Germinal center (tissue), 1 donor: ENCODE measurements at regions not wholly inside any gene's neighbourhood (a gene's known extent, or its start where the extent isn't known, plus 50 kb on each side); places are given as distances from the start of the nearest gene placed in this dataset.

Source experiments
- DNase-seq: peaks from one replicate; pipeline ENCODE4 v3.0.0; 2012; ENCODE audit warnings: mixed read lengths, low spot score

DNA sequence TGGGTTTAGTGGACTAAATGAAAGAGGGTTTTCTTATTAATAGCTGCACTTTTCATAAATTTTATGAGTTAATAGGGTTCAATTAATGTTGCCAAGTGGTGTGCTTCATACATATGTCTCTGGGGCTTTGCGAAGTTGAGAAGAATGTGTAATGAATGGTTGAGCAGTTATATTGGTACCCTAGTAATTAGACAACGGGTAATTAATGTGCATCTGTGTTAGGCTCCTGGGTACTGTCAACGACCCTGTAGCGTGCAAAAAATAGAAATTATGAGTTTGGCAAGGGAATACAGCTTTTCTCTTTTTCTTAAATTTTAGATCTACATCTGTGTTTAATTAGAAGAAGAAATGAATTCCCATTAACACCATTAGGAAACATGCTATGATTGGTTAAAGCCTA is 1027.7 kb downstream of the ARAP2 start:
- no peak for DNase-seq

DNA sequence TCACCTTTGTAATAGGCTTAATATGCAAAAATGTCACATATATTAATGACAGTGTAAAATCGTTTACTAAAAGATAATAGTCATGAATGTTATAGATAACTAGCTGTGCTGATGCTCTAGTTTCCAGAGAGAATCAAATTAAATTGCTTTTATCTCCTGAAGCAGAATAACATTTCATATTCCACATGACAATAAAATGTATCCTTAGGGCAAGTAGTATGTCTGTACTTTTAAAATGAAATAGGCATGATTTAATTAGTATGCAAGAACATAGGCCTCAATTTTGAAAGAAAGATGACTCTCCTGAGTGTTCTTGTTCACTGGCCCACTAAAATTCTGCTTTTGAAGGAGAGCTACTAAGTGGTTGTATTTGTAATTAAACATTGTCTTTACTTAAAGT is 1027.0 kb downstream of the ARAP2 start:
- DNase-seq: no peak

DNA sequence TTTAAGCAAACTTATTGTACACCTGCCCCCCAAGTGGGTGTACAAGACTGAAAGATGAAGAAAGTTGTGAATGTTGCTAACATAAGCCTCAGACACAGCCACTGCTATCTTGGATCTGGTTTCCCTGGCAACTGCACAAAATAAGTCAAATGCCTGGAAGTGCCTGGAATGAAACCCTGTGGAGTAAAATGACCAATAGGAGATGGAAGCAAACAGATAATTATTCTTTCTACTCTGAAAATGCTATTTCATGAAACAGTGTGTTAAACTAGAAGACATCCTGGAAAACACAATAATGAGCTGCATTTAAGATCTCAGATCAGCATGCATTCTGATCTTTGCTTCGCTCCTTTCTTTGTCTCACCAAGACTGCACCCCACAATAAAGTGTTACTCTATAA is 1016.0 kb downstream of the ARAP2 start:
- no peak for DNase-seq

DNA sequence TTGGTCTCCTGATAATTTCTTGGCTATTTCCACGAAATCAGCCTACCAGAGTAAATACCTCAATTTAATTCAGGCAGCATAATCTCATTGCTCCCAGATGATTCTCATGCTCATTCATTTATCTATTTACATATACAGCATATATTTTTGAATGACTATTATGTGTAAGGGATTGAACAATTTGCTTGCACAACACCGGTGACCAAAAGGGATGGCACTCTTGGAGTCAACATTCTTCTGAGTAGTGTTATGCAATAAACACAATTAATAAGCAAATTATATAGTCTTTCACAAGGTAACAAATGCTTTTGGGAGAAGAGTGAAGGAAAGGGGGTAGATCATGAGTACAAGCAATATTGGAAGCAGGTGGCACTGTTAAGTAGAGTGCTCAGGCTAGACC is 1015.3 kb downstream of the ARAP2 start:
- no peak for DNase-seq

DNA sequence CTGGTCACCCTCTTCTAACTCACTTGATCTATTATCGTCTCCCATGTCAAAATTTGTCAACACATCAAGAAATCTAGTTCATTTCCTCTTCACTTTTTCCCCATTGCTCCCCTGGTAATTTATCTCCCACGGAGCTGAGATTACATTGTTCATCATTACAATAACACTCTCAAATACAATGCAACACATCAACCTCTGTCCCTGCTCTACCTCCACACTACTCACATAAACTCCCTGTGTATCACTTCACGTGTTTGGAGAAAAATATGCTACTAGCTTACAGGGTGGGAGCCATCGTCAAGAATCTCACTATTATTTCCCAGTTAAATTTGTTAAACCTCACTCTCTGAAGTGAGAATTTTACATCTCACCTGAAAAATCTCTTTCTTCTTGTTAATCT is 1006.4 kb downstream of the ARAP2 start:
- no peak for DNase-seq

DNA sequence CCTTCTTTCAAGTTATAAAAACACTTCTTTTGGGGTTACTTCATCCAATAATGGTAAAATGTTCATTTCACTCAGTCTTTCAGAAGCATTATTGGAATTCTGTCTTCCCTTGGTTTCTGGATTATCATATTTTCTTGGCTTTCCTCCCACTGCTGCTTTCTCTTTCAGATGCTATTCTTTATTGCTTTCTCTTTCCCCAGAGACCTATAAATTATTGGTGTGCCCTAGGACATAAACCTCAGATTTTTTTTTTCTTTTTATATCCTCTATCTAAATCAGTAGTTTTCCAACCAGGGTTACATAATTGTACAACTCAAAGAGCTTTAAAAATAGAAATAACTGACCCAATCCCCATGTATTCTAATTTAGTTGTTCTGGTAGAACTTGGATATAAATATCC is 1005.5 kb downstream of the ARAP2 start:
- DNase-seq: no peak

DNA sequence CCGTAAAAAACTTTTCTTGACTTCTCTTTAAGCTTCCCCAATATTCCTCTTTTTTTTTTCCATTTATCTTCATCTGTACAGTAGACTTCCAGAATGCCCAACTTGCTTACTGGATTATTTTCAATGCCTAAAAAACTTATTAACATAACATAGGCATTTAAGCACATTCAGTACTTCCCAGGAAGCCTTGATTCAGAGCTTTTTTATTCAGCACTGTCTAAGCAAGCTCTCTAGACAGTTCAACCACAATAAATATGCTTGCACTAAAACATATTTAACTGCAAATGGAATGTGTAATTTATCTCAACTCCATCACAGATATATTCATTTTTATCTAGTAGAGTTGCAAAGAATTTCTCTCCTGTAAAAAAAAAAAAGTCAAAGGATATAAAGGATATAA is 997.8 kb downstream of the ARAP2 start:
- DNase-seq: no peak

DNA sequence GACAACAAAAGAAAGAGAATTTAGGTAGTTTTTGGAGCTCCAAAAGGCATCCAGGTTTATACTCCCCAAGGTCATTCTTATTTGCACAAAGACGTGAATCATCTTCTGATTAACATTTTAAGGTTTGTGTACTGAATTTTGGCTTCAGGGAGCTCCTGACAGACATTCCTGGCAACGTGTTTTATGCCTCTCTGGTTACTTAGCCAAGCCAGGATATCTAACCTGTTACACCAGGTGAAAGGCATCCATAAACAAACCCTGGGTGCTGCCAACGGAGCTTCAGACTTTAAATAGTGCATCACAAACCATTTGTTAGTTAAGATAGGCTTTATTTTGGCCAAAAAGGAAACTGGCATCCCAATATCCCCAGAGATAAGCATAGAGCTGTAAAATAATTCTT is 997.3 kb downstream of the ARAP2 start:
- DNase-seq: no peak

DNA sequence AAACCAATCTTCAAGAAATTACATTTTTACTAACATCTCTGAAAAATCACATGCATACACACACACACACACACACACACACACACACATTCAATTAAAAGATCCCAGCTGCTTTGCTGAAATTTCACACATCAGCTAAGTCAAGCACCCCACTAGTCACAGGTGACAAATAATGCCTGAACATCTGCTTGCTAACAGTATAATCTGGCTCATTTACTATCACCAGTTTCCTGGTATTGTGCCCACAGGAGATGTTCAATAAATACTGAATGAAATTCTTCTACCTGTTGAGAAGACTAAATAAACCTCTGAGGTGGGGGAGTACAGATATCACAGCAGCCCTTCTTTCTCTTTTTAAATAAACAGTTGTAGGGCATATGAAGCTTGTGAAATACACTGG is 994.0 kb downstream of the ARAP2 start:
- DNase-seq: no peak

DNA sequence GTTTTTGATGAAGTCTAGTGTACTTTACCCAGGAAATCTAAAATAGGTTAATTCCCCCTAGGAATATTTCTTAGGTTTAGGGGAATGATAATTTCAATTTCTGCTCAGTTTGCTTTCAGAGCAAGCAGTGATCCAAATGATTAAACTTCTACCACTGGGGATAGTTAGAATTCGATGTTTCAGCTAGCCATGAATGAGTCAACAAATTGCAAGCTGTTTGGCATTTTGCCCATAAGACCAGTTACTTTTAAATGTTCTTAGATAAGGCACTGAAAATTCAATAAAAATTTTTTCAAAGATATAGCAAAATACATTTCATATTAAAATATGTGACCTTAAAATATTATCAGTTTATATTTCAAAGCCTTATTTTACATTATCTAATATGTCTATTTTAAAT is 993.6 kb downstream of the ARAP2 start:
- DNase-seq: no peak

DNA sequence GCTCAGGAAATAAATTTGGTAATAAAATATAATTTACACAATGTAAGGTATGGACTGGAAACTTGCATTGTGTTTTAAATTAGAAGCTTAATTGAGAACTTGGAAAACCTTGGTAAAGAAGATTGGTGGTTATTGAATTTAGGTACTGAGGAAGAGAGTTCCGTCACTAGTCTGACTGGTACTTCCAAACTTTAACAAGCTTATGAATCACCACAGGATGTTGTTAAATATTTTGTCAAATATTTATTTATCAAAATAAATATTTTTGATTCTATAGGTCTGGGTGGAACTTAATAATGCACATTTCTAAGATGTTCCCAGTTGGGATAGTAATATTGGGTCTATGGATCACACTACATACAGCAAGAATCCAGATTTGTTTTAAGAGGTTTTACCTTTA is 992.2 kb downstream of the ARAP2 start:
- DNase-seq: no peak

DNA sequence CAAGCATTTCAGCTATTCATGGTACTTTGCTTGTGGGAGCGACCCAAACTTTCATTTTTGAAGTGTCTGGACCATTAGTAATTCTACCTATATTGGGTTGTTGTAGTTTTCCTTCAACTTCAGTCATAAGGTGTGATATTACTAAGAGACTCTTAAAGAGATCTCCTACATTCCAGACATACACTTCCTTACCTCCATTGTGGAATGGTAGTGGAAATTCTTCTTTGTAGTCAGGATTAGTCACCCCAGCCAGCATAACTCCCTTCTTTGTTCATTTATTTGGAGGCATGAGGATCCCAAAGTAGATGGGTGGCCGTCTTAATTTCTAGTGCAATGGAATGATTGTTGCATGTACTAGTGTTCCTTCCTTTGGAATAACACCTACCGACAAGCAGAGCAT is 991.4 kb downstream of the ARAP2 start:
- DNase-seq: no peak

DNA sequence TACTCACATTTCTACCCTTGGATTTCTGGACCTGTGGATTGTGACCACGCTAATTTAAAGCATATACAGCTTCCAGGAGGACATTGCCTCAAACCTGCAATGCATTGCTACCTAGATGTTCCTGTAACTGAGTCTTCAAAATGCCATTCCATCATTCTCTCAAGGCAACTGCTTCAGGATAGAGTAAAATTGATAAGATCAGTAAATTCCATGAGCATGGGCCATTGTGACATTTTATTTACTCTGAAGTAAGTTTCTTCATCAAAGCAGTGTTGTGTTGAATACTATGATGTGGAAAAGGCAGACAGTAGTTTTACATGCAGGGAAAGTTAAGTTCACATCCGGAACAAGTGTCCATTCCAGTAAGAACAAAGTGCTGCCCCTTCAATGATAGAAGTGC is 991.0 kb downstream of the ARAP2 start:
- no peak for DNase-seq

DNA sequence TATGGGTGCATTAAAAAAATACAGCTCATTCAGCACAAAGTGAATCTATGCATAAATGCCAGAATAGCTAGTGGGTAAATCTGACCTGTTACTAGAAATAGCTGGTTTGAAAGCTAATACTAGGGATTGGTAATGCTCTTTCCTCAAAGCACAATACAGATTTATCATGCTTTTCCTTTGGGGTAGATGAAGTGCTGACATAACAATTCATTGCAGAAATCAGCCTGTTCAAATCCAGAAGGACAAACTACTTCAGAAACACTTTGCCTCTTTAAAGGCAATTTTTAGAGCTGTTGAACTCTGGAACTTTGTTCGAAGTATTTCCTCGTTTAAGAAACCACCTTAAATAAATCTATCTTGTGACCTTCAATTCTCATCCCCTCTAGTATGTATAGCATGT is 957.9 kb downstream of the ARAP2 start:
- no peak for DNase-seq

DNA sequence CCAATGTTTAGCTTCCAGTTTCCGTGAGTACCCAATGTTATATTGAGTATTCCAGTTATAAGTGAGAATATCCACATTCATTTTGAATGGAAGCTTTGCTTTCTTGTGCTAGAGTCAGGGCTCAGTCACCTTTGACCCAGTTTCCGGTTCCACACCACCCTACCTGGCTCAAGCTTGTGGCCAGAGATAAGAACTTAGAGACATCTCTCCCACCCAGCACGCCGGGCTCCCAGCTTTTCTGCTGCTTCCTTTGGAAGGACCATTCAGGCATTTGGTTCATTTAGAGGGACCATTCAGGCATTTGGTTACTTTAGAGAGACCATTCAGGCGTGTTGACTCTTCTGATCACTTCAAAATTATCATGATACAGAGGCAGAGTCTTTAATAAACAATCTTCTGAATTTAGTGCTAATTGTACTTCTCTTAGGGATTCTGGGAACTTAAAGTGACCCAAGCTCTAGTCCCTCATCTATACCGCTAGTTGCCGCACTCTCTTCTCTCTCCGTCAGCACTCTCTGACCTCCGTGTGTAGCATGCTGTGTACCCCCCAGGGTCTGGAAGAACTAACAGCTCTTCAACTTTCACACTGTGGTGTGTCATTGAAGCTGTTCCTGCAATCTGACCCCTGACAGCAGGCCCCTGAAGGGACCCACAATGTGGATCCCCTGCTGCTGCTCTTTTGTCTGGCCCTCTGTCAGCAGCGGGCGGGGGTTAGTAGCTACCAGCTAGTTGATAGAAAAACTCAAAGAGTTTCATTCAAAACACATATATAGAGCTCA is 943.1 kb downstream of the ARAP2 start:
- DNase-seq: no peak

DNA sequence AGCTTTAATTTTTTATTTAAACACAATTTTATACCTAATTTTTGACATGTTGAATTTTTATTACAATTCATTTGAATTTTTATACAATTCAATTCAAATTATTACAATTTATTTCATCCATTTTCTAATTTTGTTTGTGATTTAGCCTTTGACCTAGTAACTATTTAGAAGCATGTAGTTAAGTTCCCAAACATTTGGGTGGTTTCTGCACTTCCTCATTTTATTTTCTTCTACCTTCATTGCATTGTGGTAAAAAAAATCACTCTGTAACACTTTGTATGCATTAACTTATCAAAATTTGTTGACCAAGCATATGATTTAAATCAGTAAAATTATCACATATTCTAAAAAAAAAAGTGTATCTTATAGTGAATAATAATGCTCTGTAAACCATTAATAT is 928.9 kb downstream of the ARAP2 start:
- DNase-seq: no peak

DNA sequence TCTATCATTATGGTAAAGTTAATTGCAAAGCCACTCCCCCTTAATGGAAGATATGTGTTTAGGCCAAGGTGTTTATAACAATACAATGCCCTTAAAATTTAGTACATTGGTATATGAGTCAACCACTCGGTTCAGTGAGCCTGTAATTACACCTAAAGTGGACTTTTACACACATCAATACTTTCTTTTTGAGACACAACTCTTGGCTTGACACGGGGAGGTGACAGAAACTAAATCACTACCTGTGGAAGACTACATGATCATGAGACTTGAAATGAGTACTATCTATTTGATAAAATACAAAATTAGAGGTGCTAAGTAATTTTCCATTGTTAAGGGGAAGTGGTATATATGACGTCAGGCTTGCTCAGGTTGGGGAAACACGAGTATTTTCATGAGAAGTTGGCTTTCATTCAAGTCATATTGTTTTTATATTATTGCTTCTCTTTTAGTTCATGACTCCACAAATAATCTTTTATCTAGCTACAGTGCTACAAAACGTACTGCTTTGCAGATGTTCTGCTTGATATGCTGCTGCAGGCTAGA is 918.3 kb downstream of the ARAP2 start:
- DNase-seq: no peak

DNA sequence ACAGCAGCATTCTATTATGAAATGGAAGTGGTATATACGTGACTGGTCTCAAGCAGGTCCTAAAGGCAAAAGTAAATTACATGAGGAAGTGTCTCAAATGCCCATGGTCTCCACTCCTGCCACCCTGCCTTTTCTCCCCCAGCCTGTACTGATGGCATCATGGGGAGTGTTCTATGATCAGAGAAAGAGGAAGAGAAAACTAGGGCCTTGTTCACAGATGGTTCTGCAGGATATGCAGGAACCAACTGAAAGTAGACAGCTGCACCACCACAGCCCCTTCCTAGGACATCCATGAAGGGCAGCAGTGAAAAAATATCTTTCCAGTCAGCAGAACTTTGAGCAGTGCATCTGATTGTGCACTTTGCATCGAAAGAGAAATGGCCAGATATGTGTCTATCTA is 901.5 kb downstream of the ARAP2 start:
- no peak for DNase-seq

DNA sequence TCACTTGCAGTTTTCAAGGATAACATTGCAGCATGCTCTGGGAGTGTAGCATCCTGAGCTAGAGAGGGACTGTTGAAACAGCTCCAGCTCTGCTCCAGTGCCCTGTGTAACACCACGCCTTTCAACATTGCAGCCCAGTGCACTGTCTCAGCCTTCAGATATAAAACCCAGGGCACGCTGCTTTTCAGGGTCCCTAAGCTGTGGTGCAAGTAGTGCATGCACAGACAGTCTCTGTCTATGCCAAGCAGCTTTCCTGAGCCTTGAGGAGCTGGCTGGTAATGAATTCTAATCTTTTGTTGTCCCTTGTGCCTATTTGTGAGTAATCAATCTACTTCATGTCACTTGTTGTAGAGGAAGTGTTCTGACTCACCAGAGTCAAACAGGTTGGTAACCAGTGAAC is 897.0 kb downstream of the ARAP2 start:
- DNase-seq: no peak

DNA sequence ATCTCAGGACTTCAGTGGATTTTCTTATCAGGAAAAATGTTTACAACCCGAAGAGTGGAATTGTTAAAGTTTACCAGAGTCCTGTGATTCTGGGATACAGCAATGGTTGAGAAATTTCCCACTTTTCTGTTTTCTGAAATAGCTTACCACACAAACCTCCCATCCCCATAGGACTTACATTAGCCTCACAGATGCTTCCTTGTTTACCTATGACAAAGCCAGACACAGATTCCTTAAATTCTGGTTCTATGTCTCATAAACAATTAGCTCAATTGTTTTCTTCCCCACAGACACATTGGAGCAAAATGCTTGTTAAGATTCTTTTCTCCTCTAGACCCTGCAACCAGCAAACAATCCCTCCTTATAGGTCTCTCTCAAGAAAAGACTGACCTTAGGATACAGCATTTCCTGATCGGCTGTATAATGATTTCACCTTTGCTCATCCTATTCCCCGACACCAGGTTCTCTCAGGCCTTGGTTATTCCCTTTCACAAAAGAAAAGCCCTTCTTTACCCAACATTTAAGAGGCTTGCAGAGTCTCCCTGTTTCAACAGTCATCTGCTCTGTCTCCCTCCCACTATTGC is 886.2 kb downstream of the ARAP2 start:
- DNase-seq: no peak

DNA sequence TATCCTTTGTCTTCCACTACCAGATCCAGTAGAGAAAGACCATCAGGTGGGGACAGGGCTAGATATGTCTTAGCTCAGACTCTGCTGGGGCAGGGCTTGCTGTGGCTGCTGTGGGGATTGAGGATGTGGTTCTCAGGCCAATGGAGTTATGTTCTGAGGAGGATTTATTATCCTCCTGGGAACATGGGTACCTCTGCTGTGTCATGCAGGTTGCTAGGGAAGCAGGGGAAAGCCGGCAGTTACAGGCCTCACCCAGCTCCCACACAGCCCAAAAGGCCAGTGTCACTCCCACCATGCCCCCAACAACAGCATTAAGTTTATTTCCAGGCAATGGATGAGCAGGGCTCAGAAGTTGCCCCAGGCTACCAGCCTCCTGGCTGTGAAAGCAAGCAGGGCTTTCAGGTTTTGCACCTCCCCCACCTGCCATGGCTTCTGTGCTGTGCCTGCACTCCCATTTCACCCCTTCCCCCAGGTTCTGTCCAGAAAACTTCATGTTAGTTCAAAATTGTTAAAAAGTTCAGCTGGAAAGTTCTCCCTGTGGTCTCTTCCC is 879.9 kb downstream of the ARAP2 start:
- DNase-seq: no peak

DNA sequence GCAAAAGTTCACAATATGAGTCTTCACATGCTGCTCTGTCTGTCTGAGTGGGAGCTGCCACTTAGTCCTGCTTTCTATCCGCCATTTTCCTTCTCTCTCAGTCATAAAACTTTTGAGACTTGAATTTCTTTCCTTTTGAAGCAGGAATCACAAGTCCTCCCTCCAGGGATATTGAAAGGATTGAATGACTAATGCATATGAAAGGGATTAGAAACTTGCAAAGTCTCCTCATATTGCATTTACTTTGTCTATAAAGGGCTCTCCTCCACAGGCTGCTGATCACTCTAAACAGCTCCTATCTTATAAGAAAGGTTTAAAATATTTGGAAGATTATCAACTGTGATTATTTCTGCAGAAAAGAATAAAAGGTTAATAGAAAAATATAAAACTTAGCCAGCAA is 879.1 kb downstream of the ARAP2 start:
- DNase-seq: no peak

DNA sequence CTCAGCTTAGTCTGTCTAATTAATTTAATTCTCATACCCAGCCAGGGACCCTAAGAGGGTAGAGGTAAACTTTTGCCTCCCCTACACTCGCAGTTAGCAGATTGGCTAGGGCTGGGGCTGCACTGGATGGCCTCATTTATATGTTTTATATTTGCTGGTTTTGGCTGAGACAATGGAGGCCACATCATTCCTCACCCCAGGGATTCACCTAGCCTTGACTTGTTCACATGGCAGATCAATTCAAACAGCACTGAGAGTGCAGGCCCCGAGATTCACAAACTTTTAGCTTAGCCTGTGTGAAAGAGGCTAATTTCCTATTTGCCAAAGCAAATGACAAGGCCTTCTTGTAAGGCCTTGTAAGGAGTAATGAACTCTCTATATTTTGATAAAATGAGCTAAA is 844.4 kb downstream of the ARAP2 start:
- DNase-seq: no peak

DNA sequence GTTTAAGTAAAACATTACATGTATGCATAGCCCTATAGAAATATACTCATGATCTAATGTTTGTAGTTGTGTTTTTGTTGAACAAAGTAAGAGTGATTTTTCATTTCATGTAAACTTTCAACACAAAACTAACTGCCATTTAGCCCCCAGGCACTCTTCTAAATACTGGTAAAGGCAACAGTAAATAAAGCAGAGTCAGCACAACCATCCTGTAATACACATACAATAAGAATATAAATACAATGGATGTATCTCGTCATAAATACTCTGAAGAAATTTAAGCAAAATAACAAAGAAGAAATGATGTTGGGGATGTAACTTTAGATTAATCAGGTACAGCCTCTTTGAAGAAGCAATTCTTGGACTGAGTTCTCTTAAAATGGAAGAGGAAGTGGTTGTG is 821.2 kb downstream of the ARAP2 start:
- DNase-seq: no peak
